ENCODE measurements at regions not wholly inside any gene's neighbourhood (a gene's known extent, or its start where the extent isn't known, plus 50 kb on each side); places are given as distances from the start of the nearest gene placed in this dataset.

GRCh38 chr2:193502363-193503035, 1307.8 kb upstream of the TMEFF2 start:
- TF ChIP-seq CTCF (IDR thresholded peaks at IDR 0.05 in 4 of 5, conservative IDR thresholded peaks at IDR 0.05 in 1 of 5) (no peak), POLR2A (IDR thresholded peaks at IDR 0.05) (no peak)
